NCI-H2107 (cell line): ENCODE measurements at regions not wholly inside any gene's neighbourhood (a gene's known extent, or its start where the extent isn't known, plus 50 kb on each side); places are given as distances from the start of the nearest gene placed in this dataset.

Source experiments
- DNase-seq: peaks from one replicate; lab custom pipeline; 2025; lab: John Stamatoyannopoulos, UW

GRCh38 chr18:75158465-75159237, 50.3 kb downstream of the PTGR3 start:
- no peak for DNase-seq

- no peak for DNase-seq
Observed at GRCh38 chr18:75157851-75158250, 51.1 kb downstream of the PTGR3 start.

GRCh38 chr18:75157381-75157780, 51.6 kb downstream of the PTGR3 start:
- DNase-seq, result no peak

- no peak for DNase-seq
Observed at GRCh38 chr18:75156831-75157230, 52.1 kb downstream of the PTGR3 start.

GRCh38 chr18:75156139-75156750, 52.7 kb downstream of the PTGR3 start:
- no peak for DNase-seq

GRCh38 chr18:75154997-75155396, 53.9 kb downstream of the PTGR3 start:
- DNase-seq, result no peak

- no peak for DNase-seq
Observed at GRCh38 chr18:75154259-75154658, 54.7 kb downstream of the PTGR3 start.

- DNase-seq, result no peak
Observed at GRCh38 chr18:75143851-75144250, 65.1 kb downstream of the PTGR3 start.

- no peak for DNase-seq
Observed at GRCh38 chr18:75142677-75143076, 66.3 kb downstream of the PTGR3 start.

- DNase-seq, result no peak
Observed at GRCh38 chr18:75141734-75142133, 67.2 kb downstream of the PTGR3 start.

- DNase-seq, result no peak
Observed at GRCh38 chr18:75141166-75141565, 67.8 kb downstream of the PTGR3 start.

- DNase-seq, result no peak
Observed at GRCh38 chr18:75140296-75140695, 68.6 kb downstream of the PTGR3 start.

GRCh38 chr18:75139226-75139911, 69.6 kb downstream of the PTGR3 start:
- no peak for DNase-seq

- no peak for DNase-seq
Observed at GRCh38 chr18:75137346-75137877, 71.5 kb downstream of the PTGR3 start.

- no peak for DNase-seq
Observed at GRCh38 chr18:75135158-75135725, 73.7 kb downstream of the PTGR3 start.

GRCh38 chr18:75134611-75134975, 74.3 kb downstream of the PTGR3 start:
- DNase-seq, result no peak

- no peak for DNase-seq
Observed at GRCh38 chr18:75133721-75134610, 75.0 kb downstream of the PTGR3 start.

- no peak for DNase-seq
Observed at GRCh38 chr18:75132931-75133525, 75.9 kb downstream of the PTGR3 start.

- DNase-seq, result no peak
Observed at GRCh38 chr18:75132098-75132870, 76.7 kb downstream of the PTGR3 start.

- no peak for DNase-seq
Observed at GRCh38 chr18:75131381-75132000, 77.4 kb downstream of the PTGR3 start.
